K562 (cell line): ENCODE measurements at regions not wholly inside any gene's neighbourhood (a gene's known extent, or its start where the extent isn't known, plus 50 kb on each side); places are given as distances from the start of the nearest gene placed in this dataset.

Experiments
- ATAC-seq: fragments of 200-7000 bp; cut with Tn5 transposase; 3 replicates; pipeline ENCODE4 v1.9.1; 2020; ENCODE audit warnings: moderate library complexity
- BruUV-seq: library from RNA; stranded (reverse); fragments of 400-500 nt; replicated peaks from 2 replicates; lab custom pipeline; 2021; lab: Mats Ljungman, UMichigan
- CTCF ChIA-PET: fragments of 300-600 bp; formaldehyde crosslinking; extraction: SDS; loops from one replicate; lab custom pipeline; 2021; ENCODE audit warnings: low intra/inter-chr PET ratio; lab: Yijun Ruan, JAX
- POLR2A ChIA-PET: fragments of 300-600, 350-650 bp; sonication (Branson Sonifier 250); formaldehyde crosslinking; extraction: SDS; loops from one replicate; lab custom pipeline; 2021; ENCODE audit warnings: antibody characterized with exemption, inconsistent platforms; lab: Yijun Ruan, JAX
- DNase-seq, 4 experiments: peaks; one replicate each; pipeline versions ENCODE4 v3.0.0 to v3.0.0-alpha.2; 2011 to 2018; ENCODE audit warnings: low spot score in 3 of 4, mixed read lengths in 3 of 4; ENCODE audit errors: extremely low read depth in 1 of 4
- FAIRE-seq: peaks from 2 replicates; lab custom pipeline; 2011; peaks lifted over from hg19 to GRCh38; lab: Jason Lieb, UNC
- H2AFZ ChIP-seq: 2 replicates; pipeline ENCODE4 v1.6.0; 2011; ENCODE audit warnings: low read depth, low read length, control low read depth, inconsistent platforms
- H3K27ac ChIP-seq: fragments of 200-600 bp; 3 replicates; pipeline ENCODE4 v1.8.0; 2011; ENCODE audit warnings: low read depth, mild to moderate bottlenecking, control low read depth, inconsistent platforms, low read length, moderate library complexity, mixed read lengths; ENCODE audit errors: extremely low read depth
- H3K27me3 ChIP-seq, 2 experiments: fragments of 300-600 bp in 1 of 2; 2 replicates in 1 of 2; 3 replicates in 1 of 2; pipeline versions ENCODE4 v1.6.0 to v1.8.0; 2011; ENCODE audit warnings: inconsistent platforms in 2 of 2, low read length in 2 of 2, mild to moderate bottlenecking in 1 of 2, mixed read lengths in 1 of 2, moderate library complexity in 1 of 2; ENCODE audit not compliant: control insufficient read depth in 2 of 2, insufficient read depth in 2 of 2
- H3K36me3 ChIP-seq: fragments of 300-600 bp; 3 replicates; pipeline ENCODE4 v1.8.0; 2011; ENCODE audit warnings: mild to moderate bottlenecking, low read length, inconsistent platforms; ENCODE audit not compliant: control insufficient read depth, insufficient read depth
- H3K4me1 ChIP-seq, 2 experiments: fragments of 200-600 bp in 1 of 2; replicated peaks in 1 of 2; 2 replicates in 1 of 2; 3 replicates in 1 of 2; pipeline versions ENCODE4 v1.5.1 to v1.8.0; 2011; ENCODE audit warnings: inconsistent platforms in 2 of 2, low read length in 2 of 2, mild to moderate bottlenecking in 1 of 2, mixed read lengths in 1 of 2, moderate library complexity in 1 of 2; ENCODE audit not compliant: control insufficient read depth in 2 of 2, insufficient read depth in 2 of 2
- H3K4me2 ChIP-seq: 2 replicates; pipeline ENCODE4 v1.6.1; 2011; ENCODE audit warnings: low read length, control low read depth, inconsistent platforms, mixed read lengths; ENCODE audit not compliant: insufficient read depth
- H3K4me3 ChIP-seq: fragments of 200-600 bp; sonication (generic), shearing (Covaris generic); 2 replicates; pipeline ENCODE4 v1.5.1; 2016; ENCODE audit warnings: control low read depth, inconsistent platforms
- H3K79me2 ChIP-seq: fragments of 200-600 bp; 3 replicates; pipeline ENCODE4 v1.8.0; 2011; ENCODE audit warnings: low read length, inconsistent platforms; ENCODE audit not compliant: control insufficient read depth, insufficient read depth
- H3K9ac ChIP-seq, 2 experiments: 2 replicates each; pipeline versions ENCODE4 v1.6.0 to v1.6.1; 2011; ENCODE audit warnings: low read depth in 2 of 2, low read length in 2 of 2, control low read depth in 1 of 2, inconsistent platforms in 1 of 2, mild to moderate bottlenecking in 1 of 2, mixed read lengths in 1 of 2; ENCODE audit not compliant: insufficient read depth in 1 of 2
- H3K9me1 ChIP-seq: one replicate; pipeline ENCODE4 v1.6.0; 2011; ENCODE audit warnings: inconsistent platforms, mild to moderate bottlenecking, low read length, moderate library complexity; ENCODE audit not compliant: control insufficient read depth, insufficient read depth
- H3K9me3 ChIP-seq: replicated peaks from 2 replicates; pipeline ENCODE4 v1.5.1; 2011; ENCODE audit warnings: low read depth, low read length, inconsistent platforms; ENCODE audit not compliant: control insufficient read depth, insufficient read depth
- H4K20me1 ChIP-seq: replicated peaks from 2 replicates; pipeline ENCODE4 v1.6.1; 2011; ENCODE audit warnings: low read length, inconsistent platforms, mixed read lengths; ENCODE audit not compliant: control insufficient read depth, insufficient read depth
- ETV1 ChIP-seq: fragments of 450-650 bp; conservative IDR thresholded peaks from 2 replicates; pipeline ENCODE4 v1.6.1; 2016; ENCODE audit warnings: missing genetic modification characterization, control low read depth, low read depth, missing compliant biosample characterization
- FOXJ2 ChIP-seq: fragments of 200-800 bp; sonication (Bioruptor generic); IDR thresholded peaks from 2 replicates; pipeline ENCODE4 v1.6.1; 2016; ENCODE audit warnings: missing genetic modification characterization, missing compliant biosample characterization
- GTF2F1 ChIP-seq: IDR thresholded peaks from 2 replicates; pipeline ENCODE4 v1.6.1; 2011; ENCODE audit warnings: low read depth, low read length, improper control_type of control experiment
- HIVEP1 ChIP-seq: fragments of 250-450 bp; sonication (Bioruptor Pico); IDR thresholded peaks from 2 replicates; pipeline ENCODE4 v1.4.0; 2020; ENCODE audit warnings: mild to moderate bottlenecking
- KLF10 ChIP-seq: fragments of 250-450 bp; sonication (Bioruptor Pico); IDR thresholded peaks from 2 replicates; pipeline ENCODE4 v1.6.1; 2021; ENCODE audit warnings: matching md5 sums
- MAX ChIP-seq: sonication (generic); formaldehyde crosslinking; IDR thresholded peaks from 2 replicates; pipeline ENCODE4 v1.9.0; 2022; ENCODE audit warnings: mild to moderate bottlenecking, missing genetic modification reagents
- MCM2 ChIP-seq: fragments of 450-650 bp; IDR thresholded peaks from 2 replicates; pipeline ENCODE4 v1.6.1; 2017; ENCODE audit warnings: low read depth, mild to moderate bottlenecking
- MITF ChIP-seq: IDR thresholded peaks from 2 replicates; pipeline ENCODE4 v1.6.1; 2014; ENCODE audit warnings: antibody characterized with exemption
- SFPQ ChIP-seq: fragments of 200-400 bp; formaldehyde crosslinking; IDR thresholded peaks from 2 replicates; pipeline ENCODE4 v1.6.1; 2017; ENCODE audit warnings: mild to moderate bottlenecking, low read depth, low read length, moderate library complexity
- ZKSCAN1 ChIP-seq: fragments of 150-350 bp; IDR thresholded peaks from 2 replicates; pipeline ENCODE4 v1.6.1; 2016; ENCODE audit warnings: low read depth, low read length
- ZNF695 ChIP-seq: fragments of 450-650 bp; formaldehyde crosslinking; IDR thresholded peaks from 2 replicates; pipeline ENCODE4 v1.4.0; 2020; ENCODE audit warnings: mild to moderate bottlenecking, moderate library complexity
- whole genome bisulfite sequencing: fragments of 100-300 bp; shearing (Covaris generic); methylation state at CpG from one replicate; pipeline ENCODE4 v1.1.6; 2016; ENCODE audit warnings: low coverage, mixed read lengths; ENCODE audit not compliant: insufficient coverage; ENCODE audit errors: missing lambda C conversion rate; 5-methylcytosine and 5-hydroxymethylcytosine counted together
- in situ Hi-C: fragments of 300-500 bp; cut with MboI; formaldehyde crosslinking; loops from 4 replicates; pipeline ENCODE4 v1.15.0; 2018; ENCODE audit warnings: inconsistent platforms, mixed read lengths
- intact Hi-C: fragments of 100-400 bp; cut with micrococcal nuclease; formaldehyde crosslinking; loops from 2 replicates; pipeline ENCODE4 v1.14.2; 2022

- H3K9me1 ChIP-seq: no peaks in the 10 kb centered on the region
- no peak overlapping the region for H3K4me2 ChIP-seq
- H3K27ac ChIP-seq: no peak overlapping the region
- no peak for TF ChIP-seq SFPQ
- no peak for TF ChIP-seq KLF10 (CRISPR knock-in tag)
- TF ChIP-seq FOXJ2 (tag): no peak
- TF ChIP-seq MAX (CRISPR knock-in tag): no peak
- no peak for TF ChIP-seq ETV1
- no peak for TF ChIP-seq HIVEP1 (CRISPR knock-in tag)
- no peak for TF ChIP-seq GTF2F1
- TF ChIP-seq ZKSCAN1: no peak
- TF ChIP-seq MITF: no peak
- no peak for TF ChIP-seq ZNF695
- TF ChIP-seq MCM2: no peak
- ChIA-PET CTCF (no interaction called here), POLR2A (interaction anchor here (0.6 to 1.9 kb wide), 2 partner anchors 9 to 10 kb away, joined by 3 to 9 read pairs; no protein-coding TSS in a partner anchor)
- H2AFZ ChIP-seq: peak overlapping the region; percentile 0; the same call in 1 of the 2 replicates
- ATAC-seq: no peak
- intact Hi-C loops: no loop called here
- H3K9ac ChIP-seq: no peak overlapping the region
- H3K4me1 ChIP-seq: peaks cover 0 to 17% of the 10 kb centered on the region in 2 experiments; a peak in 2 of 5 replicates
- H3K36me3 ChIP-seq: no peaks in the 10 kb centered on the region
- H3K79me2 ChIP-seq: no peaks in the 10 kb centered on the region
- H3K9me3 ChIP-seq: no peaks in the 10 kb centered on the region
- peaks cover 2 to 23% of the 10 kb centered on the region in 2 experiments; a peak in 3 of 5 replicates for H3K27me3 ChIP-seq
- no peaks in the 10 kb centered on the region for H4K20me1 ChIP-seq
- DNase-seq: no peak
- no peak overlapping the region for H3K4me3 ChIP-seq
- BruUV-seq: no TSS peak
- no peak for FAIRE-seq
- 3% methylated on average over 3 of the region's 3 CpGs for WGBS
- in situ Hi-C loops: no loop called here
Measured at GRCh38 chr9:92171281-92171680, 56.1 kb upstream of the SPTLC1 start.
